Neural cell (in vitro differentiated cells): ENCODE measurements at regions not wholly inside any gene's neighbourhood (a gene's known extent, or its start where the extent isn't known, plus 50 kb on each side); places are given as distances from the start of the nearest gene placed in this dataset.

ENCODE experiments used
- H2AFZ ChIP-seq: fragments of 200-600, 300-800 bp; sonication (generic), shearing (Covaris generic); 2 replicates; pipeline ENCODE4 v1.6.0; 2014; ENCODE audit warnings: low read depth, mild to moderate bottlenecking, antibody characterized with exemption, low read length, moderate library complexity
- H3F3A ChIP-seq: fragments of 200-600 bp; shearing (Covaris generic); 2 replicates; pipeline ENCODE4 v1.6.1; 2016; ENCODE audit warnings: mild to moderate bottlenecking, moderate library complexity, mixed read lengths, antibody characterized with exemption, low read length; ENCODE audit not compliant: insufficient read depth, poor library complexity, severe bottlenecking
- H3K27ac ChIP-seq: fragments of 200-600, 300-800 bp; sonication (generic), shearing (Covaris generic); 2 replicates; pipeline ENCODE4 v1.5.1; 2014; ENCODE audit warnings: mild to moderate bottlenecking, low read length, moderate library complexity
- H3K27me3 ChIP-seq: fragments of 300-800, 200-600 bp; sonication (generic), shearing (Covaris generic); 2 replicates; pipeline ENCODE4 v1.6.0; 2014; ENCODE audit warnings: mild to moderate bottlenecking, low read depth, low read length, moderate library complexity; ENCODE audit not compliant: insufficient read depth
- H3K36me3 ChIP-seq: fragments of 300-800, 200-600 bp; sonication (generic), shearing (Covaris generic); 2 replicates; pipeline ENCODE4 v1.5.1; 2014; ENCODE audit warnings: mild to moderate bottlenecking, antibody characterized with exemption, low read length, moderate library complexity; ENCODE audit not compliant: insufficient read depth
- H3K4me2 ChIP-seq: fragments of 300-800, 200-600 bp; sonication (generic), shearing (Covaris generic); 2 replicates; pipeline ENCODE4 v1.6.0; 2014; ENCODE audit warnings: mild to moderate bottlenecking, low read length
- H3K4me3 ChIP-seq: fragments of 300-800, 200-600 bp; sonication (generic), shearing (Covaris generic); 2 replicates; pipeline ENCODE4 v1.5.1; 2014; ENCODE audit warnings: mild to moderate bottlenecking, low read length, moderate library complexity
- H3K79me2 ChIP-seq: fragments of 200-600 bp; shearing (Covaris generic); replicated peaks from 2 replicates; pipeline ENCODE4 v1.6.0; 2014; ENCODE audit warnings: mild to moderate bottlenecking, low read length, moderate library complexity; ENCODE audit not compliant: insufficient read depth
- H3K9ac ChIP-seq: fragments of 300-800, 200-600 bp; sonication (generic), shearing (Covaris generic); 2 replicates; pipeline ENCODE4 v1.6.1; 2016; ENCODE audit warnings: mild to moderate bottlenecking, low read length, mixed read lengths
- H3K9me2 ChIP-seq: fragments of 200-600 bp; shearing (Covaris generic); 2 replicates; pipeline ENCODE4 v1.6.1; 2016; ENCODE audit warnings: mild to moderate bottlenecking, low read length, mixed read lengths; ENCODE audit not compliant: insufficient read depth
- H3K9me3 ChIP-seq: fragments of 200-600, 300-800 bp; sonication (generic), shearing (Covaris generic); 2 replicates; pipeline ENCODE4 v1.6.1; 2016; ENCODE audit warnings: mild to moderate bottlenecking, mixed run types, low read length, moderate library complexity, mixed read lengths
- H4K20me1 ChIP-seq: fragments of 200-600 bp; shearing (Covaris generic); 2 replicates; pipeline ENCODE4 v1.6.1; 2016; ENCODE audit warnings: mild to moderate bottlenecking, mixed run types; ENCODE audit not compliant: insufficient read depth
- CTCF ChIP-seq: fragments of 450-650 bp; IDR thresholded peaks from 2 replicates; pipeline ENCODE4 v1.5.1; 2014; ENCODE audit warnings: antibody characterized with exemption, mild to moderate bottlenecking, moderate library complexity; ENCODE audit not compliant: poor library complexity, severe bottlenecking
- EP300 ChIP-seq: fragments of 450-650 bp; conservative IDR thresholded peaks from 2 replicates; pipeline ENCODE4 v1.6.1; 2014; ENCODE audit warnings: antibody characterized with exemption, mild to moderate bottlenecking, moderate library complexity; ENCODE audit not compliant: poor library complexity, severe bottlenecking
- EZH2 ChIP-seq: fragments of 200-600, 300-800 bp; shearing (Covaris generic), sonication (generic); IDR thresholded peaks from 2 replicates; pipeline ENCODE4 v1.6.1; 2014; ENCODE audit warnings: antibody characterized with exemption, low read length, borderline replicate concordance, mild to moderate bottlenecking; ENCODE audit not compliant: insufficient read depth, poor library complexity, severe bottlenecking
- MXI1 ChIP-seq: fragments of 450-650 bp; conservative IDR thresholded peaks from 2 replicates; pipeline ENCODE4 v1.6.1; 2014; ENCODE audit warnings: antibody characterized with exemption, mild to moderate bottlenecking; ENCODE audit not compliant: poor library complexity, severe bottlenecking
- POLR2AphosphoS5 ChIP-seq: IDR thresholded peaks from 2 replicates; pipeline ENCODE4 v1.6.1; 2012
- RAD21 ChIP-seq: fragments of 450-650 bp; conservative IDR thresholded peaks from 2 replicates; pipeline ENCODE4 v1.6.1; 2014; ENCODE audit warnings: antibody characterized with exemption, mild to moderate bottlenecking, moderate library complexity
- REST ChIP-seq: IDR thresholded peaks from 2 replicates; pipeline ENCODE4 v1.6.1; 2012; ENCODE audit warnings: borderline replicate concordance
- SMC3 ChIP-seq: fragments of 450-650 bp; conservative IDR thresholded peaks from 2 replicates; pipeline ENCODE4 v1.6.1; 2014; ENCODE audit warnings: antibody characterized with exemption, mild to moderate bottlenecking, moderate library complexity; ENCODE audit not compliant: poor library complexity
- TAF1 ChIP-seq: IDR thresholded peaks from 2 replicates; pipeline ENCODE4 v1.6.1; 2012; ENCODE audit warnings: low read depth

GRCh38 chr21:27067226-27067625 lies 100.3 kb upstream of the ADAMTS5 start:
- Histone ChIP-seq H3F3A (no peaks in the 10 kb centered on the region), H3K79me2 (no peaks in the 10 kb centered on the region), H3K27ac (no peak overlapping the region), H4K20me1 (no peaks in the 10 kb centered on the region), H3K9me3 (peaks cover 6% of the 10 kb centered on the region), H3K9me2 (no peaks in the 10 kb centered on the region), H3K4me2 (no peak overlapping the region), H3K9ac (no peak overlapping the region), H3K36me3 (no peaks in the 10 kb centered on the region), H3K4me3 (no peak overlapping the region), H3K27me3 (no peaks in the 10 kb centered on the region), H2AFZ (no peak overlapping the region)
- no peak for TF ChIP-seq EP300
- TF ChIP-seq POLR2AphosphoS5 = no peak
- TF ChIP-seq REST = no peak
- TF ChIP-seq RAD21 = no peak
- TF ChIP-seq EZH2 = no peak
- TF ChIP-seq SMC3 = no peak
- TF ChIP-seq TAF1 = no peak
- TF ChIP-seq CTCF = no peak
- no peak for TF ChIP-seq MXI1

- Histone ChIP-seq H3K79me2 (no peaks in the 10 kb centered on the region), H3K36me3 (no peaks in the 10 kb centered on the region), H3K9me3 (peaks cover 6% of the 10 kb centered on the region), H3K9ac (no peak overlapping the region), H3F3A (no peaks in the 10 kb centered on the region), H3K27ac (no peak overlapping the region), H3K9me2 (no peaks in the 10 kb centered on the region), H3K27me3 (no peaks in the 10 kb centered on the region), H2AFZ (no peak overlapping the region), H4K20me1 (no peaks in the 10 kb centered on the region), H3K4me3 (no peak overlapping the region), H3K4me2 (no peak overlapping the region)
- no peak for TF ChIP-seq POLR2AphosphoS5
Observed at GRCh38 chr21:27062443-27062842, 95.6 kb upstream of the ADAMTS5 start.

- Histone ChIP-seq H3K4me2 (no peak overlapping the region), H3K36me3 (no peaks in the 10 kb centered on the region), H3K9me2 (no peaks in the 10 kb centered on the region), H2AFZ (no peak overlapping the region), H3K27me3 (no peaks in the 10 kb centered on the region), H3K9ac (no peak overlapping the region), H3K9me3 (peaks cover 6% of the 10 kb centered on the region), H3K4me3 (no peak overlapping the region), H4K20me1 (no peaks in the 10 kb centered on the region), H3K27ac (no peak overlapping the region), H3K79me2 (no peaks in the 10 kb centered on the region), H3F3A (no peaks in the 10 kb centered on the region)
- TF ChIP-seq POLR2AphosphoS5 = no peak
Observed at GRCh38 chr21:27061770-27062169, 94.9 kb upstream of the ADAMTS5 start.
